GM19468 (cell line): ENCODE measurements at regions not wholly inside any gene's neighbourhood (a gene's known extent, or its start where the extent isn't known, plus 50 kb on each side); places are given as distances from the start of the nearest gene placed in this dataset.
"Not testable (repeated sequence)": the region's sequence is repeated elsewhere in the genome, so short reads cannot be mapped to it uniquely, and the experiment has no call there.

ENCODE experiments used
- ATAC-seq: cut with Tn5 transposase; IDR thresholded peaks from one replicate; pipeline ENCODE4 v1.9.1; 2021; ENCODE audit warnings: mild to moderate bottlenecking, moderate library complexity, moderate number of reproducible peaks; ENCODE audit not compliant: unreplicated experiment; ENCODE audit errors: extremely low read depth

- no peak for ATAC-seq
Measured at GRCh38 chr18:43341014-43341413, 63.7 kb upstream of the SYT4 start.

DNA sequence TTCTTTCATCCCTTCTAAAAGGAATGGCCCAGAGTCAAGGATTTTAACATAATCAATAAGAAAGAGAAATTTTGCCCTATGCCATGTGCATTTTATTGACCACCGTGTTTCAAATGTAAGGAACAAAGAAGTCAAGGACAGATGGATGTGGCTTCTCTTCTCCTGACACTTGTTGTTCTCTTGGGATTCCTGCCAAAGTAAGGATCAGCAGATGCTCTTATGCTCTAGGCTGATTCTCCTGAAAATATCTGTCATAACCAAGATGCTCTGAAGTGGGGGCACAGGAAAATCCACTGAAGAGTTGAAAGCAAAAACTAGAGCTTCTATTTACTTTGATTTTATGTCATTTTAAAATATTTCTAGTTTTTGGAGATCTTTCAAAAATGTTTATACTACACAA, 72.9 kb upstream of the SYT4 start:
- ATAC-seq: no peak

DNA sequence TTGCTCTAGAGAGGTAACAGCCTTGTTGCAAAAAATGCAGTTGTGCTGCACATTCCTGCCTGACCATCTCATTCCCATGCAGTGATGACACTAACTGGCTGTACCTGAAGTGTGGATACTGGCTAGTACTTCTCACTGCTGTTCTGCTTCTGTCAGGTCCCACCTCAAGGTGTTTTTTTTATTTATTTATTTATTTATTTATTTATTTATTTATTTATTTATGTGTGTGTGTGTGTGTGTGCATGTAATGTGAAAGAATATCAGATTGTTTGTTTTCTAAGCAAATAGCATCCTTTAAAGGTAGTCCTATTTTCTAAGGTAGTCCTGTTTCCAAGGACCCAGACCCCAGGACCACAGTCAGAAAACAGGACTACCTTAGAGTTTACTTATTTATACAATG, 87.2 kb upstream of the SYT4 start:
- ATAC-seq: no peak

- ATAC-seq: no peak
Measured at GRCh38 chr18:43367895-43368294, 90.6 kb upstream of the SYT4 start.

- ATAC-seq: not testable (repeated sequence)
Measured at GRCh38 chr18:43369311-43369710, 92.0 kb upstream of the SYT4 start.

DNA sequence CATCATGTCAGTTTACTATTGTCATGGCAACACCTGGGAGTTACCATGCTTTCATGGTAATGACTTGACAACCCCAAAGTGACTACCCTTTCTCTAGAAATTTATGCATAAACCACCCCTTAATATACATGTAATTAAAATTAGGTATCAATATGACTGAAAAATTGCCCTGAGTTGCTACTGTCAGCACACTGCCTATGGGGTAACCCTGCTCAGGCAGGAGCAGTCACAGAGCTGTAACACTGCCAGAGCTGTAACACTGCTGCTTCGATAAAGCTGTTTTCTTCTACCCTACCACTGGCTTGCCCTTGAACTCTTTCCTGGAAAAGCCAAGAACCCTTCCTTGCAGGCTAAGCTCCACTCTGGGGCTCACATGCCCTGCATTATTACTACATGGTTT, 95.5 kb upstream of the SYT4 start:
- no peak for ATAC-seq

- no peak for ATAC-seq
Measured at GRCh38 chr18:43380104-43380672, 102.9 kb upstream of the SYT4 start.

- ATAC-seq: no peak
Measured at GRCh38 chr18:43382641-43383403, 105.5 kb upstream of the SYT4 start.

DNA sequence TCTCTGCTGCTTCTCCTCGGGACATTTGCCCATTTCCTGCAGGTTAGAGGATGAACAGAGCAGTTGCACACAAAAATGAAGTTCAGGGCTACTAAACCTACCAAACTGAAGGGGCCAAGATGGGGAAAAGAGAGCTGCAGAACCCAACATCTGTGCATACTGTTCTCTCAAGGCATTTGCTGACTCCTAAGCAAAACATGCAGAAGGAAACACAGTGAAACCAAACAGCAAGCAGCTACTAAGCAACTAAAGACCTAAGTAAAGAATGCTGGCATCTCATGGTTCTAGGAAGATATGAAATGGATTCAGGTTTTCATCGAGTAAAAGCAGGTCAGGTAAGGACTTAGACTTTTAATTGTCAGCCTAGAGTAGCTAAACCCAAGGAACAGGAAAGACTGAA, 111.9 kb upstream of the SYT4 start:
- ATAC-seq: no peak

GRCh38 chr18:43392168-43392567, 114.9 kb upstream of the SYT4 start:
- ATAC-seq: no peak

- no peak for ATAC-seq
Measured at GRCh38 chr18:43393174-43393573, 115.9 kb upstream of the SYT4 start.

DNA sequence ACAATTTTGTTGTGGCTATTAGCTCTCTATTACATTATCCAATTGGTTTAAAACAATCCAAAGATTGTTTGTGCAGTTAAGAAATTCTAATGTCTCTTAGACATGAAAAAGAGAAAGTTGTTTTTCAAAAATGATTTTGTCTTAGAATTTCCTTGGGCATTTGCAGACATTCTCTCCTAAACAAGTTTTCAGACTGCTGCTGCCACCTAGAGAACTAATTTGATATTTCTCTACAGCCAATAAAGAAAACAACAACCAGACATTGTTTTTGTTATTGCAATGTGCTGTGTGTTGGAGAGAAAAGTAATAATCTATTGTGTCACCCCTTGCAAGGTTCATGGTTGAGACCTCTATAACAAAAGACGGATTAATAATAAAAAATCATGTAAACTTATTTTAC, 119.0 kb upstream of the SYT4 start:
- no peak for ATAC-seq

DNA sequence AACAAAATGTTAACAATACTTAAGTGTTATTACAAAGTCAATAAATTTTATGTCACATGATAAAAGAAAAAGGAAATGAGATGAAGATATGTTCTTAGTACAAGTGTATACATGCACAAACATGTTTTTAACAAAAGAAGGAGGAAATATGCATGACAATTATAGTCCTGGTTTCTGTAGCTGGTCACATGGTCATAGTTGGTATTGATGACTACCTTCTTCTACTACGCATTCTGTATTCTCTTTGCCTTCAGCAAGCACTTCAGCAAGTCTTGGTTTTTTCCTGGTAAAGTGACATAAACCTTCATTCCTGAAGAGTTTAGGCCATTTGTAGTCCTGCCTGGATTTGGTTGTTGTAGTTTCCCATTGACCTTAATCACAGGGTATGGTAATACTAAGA, 121.3 kb upstream of the SYT4 start:
- ATAC-seq: no peak

- ATAC-seq: no peak
Measured at GRCh38 chr18:43405097-43405496, 127.8 kb upstream of the SYT4 start.

DNA sequence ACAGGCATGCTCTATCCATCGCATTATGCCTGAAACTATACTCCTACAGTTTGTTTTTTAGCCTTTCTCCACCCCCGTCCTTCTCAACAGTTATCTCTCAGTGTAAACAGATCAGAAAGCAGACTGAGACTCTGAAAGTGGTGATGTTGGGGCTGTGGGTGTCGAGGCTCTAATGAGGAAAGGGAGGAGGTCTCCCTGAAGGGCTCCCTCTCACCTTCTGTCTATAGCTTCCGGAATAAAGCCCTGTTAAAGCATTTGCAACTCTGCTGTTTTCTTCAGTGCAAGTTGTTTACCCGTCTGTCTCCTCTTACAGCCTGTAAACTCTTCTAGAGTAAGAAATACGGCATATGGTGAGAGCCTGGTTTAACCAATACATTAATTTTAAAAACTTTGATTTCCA, 136.7 kb upstream of the SYT4 start:
- ATAC-seq: no peak

GRCh38 chr18:43420091-43420490, 142.8 kb upstream of the SYT4 start:
- ATAC-seq: no peak

DNA sequence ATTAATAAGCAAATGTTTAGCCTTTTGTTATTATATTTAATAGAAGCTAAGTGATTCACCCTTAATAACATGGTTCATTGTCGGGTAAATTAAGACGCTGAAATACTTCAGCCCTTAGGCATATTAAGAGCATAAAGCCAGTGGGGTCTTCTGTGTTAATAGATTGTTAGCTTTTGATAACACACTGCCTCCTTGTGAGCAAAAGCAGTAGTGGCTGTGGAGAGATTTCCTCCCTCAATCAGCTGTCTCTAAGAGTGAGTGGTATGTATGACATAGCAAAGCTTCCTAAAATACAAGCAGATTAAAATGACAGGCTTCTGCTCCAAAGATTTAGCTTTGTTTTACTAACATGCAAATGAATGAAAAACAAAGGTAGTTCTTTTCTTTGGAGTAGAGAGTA, 143.7 kb upstream of the SYT4 start:
- ATAC-seq: no peak

GRCh38 chr18:43422518-43422917, 145.2 kb upstream of the SYT4 start:
- no peak for ATAC-seq

GRCh38 chr18:43435851-43436250, 158.6 kb upstream of the SYT4 start:
- no peak for ATAC-seq

- ATAC-seq: no peak
Measured at GRCh38 chr18:43442131-43442530, 164.8 kb upstream of the SYT4 start.

DNA sequence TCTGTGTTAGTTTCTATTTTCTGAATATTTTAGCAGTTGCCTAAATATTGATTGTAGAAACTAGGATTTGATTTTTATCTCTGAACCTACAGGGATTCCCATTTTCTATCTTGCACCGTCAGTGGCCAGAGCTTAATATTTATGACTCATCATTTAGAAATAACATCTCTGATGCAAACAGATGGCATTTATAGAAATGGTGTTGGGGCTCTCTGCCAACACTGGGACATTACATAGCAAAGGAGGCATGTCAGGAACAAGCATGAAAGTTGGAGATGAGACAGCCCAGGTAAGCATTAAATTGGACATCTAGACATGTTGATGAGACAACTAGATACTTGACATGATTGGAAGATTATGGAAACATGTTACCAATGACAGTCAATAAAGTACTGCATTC, 165.3 kb upstream of the SYT4 start:
- no peak for ATAC-seq

GRCh38 chr18:43465483-43465882, 188.2 kb upstream of the SYT4 start:
- ATAC-seq: no peak
